Panc1 (cell line): ENCODE measurements at regions not wholly inside any gene's neighbourhood (a gene's known extent, or its start where the extent isn't known, plus 50 kb on each side); places are given as distances from the start of the nearest gene placed in this dataset.

Experiments used
- POLR2AphosphoS5 ChIP-seq: IDR thresholded peaks from 2 replicates; pipeline ENCODE4 v1.6.1; 2012; ENCODE audit warnings: mild to moderate bottlenecking, low read depth, low read length, moderate library complexity
- TCF7L2 ChIP-seq: IDR thresholded peaks from 2 replicates; pipeline ENCODE4 v1.6.1; 2011; ENCODE audit warnings: mild to moderate bottlenecking, low read depth, low read length, inconsistent platforms
- TF ChIP-seq, protein P1 (sequence below): fragments of 450-650 bp; IDR thresholded peaks from 2 replicates; pipeline ENCODE4 v1.5.1; 2017; ENCODE audit warnings: mild to moderate bottlenecking
- TF ChIP-seq, protein P2 (sequence below), 2 experiments: IDR thresholded peaks; 2 replicates each; pipeline ENCODE4 v1.6.1; 2011 to 2012; ENCODE audit warnings: low read depth in 2 of 2, control low read depth in 1 of 2, low read length in 1 of 2, mild to moderate bottlenecking in 1 of 2, moderate library complexity in 1 of 2; ENCODE audit not compliant: insufficient read depth in 1 of 2

DNA sequence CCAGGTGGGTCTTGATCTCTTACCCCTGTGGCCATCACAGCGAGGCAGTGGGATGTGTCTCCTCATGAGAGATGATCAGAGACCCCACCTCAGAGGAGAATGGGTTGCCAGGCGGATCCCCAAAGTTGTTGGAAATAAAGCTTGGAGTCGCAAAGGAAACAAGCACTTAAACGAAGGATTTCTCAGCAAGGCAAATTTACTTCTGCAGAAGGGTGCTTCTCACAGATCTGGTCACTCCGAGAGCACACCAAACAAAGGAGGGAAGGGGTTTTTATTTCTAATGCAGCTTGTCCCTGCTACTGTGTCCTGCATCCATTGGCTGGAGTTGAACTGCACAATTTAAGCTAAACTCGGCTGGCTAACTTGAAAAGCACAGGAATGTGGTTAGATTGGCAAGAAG lies 466.6 kb upstream of the EYS start:
- TF ChIP-seq, protein P1, sequence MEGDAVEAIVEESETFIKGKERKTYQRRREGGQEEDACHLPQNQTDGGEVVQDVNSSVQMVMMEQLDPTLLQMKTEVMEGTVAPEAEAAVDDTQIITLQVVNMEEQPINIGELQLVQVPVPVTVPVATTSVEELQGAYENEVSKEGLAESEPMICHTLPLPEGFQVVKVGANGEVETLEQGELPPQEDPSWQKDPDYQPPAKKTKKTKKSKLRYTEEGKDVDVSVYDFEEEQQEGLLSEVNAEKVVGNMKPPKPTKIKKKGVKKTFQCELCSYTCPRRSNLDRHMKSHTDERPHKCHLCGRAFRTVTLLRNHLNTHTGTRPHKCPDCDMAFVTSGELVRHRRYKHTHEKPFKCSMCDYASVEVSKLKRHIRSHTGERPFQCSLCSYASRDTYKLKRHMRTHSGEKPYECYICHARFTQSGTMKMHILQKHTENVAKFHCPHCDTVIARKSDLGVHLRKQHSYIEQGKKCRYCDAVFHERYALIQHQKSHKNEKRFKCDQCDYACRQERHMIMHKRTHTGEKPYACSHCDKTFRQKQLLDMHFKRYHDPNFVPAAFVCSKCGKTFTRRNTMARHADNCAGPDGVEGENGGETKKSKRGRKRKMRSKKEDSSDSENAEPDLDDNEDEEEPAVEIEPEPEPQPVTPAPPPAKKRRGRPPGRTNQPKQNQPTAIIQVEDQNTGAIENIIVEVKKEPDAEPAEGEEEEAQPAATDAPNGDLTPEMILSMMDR, result no peak
- TF ChIP-seq POLR2AphosphoS5 (no peak), TCF7L2 (no peak)
- TF ChIP-seq, protein P2, sequence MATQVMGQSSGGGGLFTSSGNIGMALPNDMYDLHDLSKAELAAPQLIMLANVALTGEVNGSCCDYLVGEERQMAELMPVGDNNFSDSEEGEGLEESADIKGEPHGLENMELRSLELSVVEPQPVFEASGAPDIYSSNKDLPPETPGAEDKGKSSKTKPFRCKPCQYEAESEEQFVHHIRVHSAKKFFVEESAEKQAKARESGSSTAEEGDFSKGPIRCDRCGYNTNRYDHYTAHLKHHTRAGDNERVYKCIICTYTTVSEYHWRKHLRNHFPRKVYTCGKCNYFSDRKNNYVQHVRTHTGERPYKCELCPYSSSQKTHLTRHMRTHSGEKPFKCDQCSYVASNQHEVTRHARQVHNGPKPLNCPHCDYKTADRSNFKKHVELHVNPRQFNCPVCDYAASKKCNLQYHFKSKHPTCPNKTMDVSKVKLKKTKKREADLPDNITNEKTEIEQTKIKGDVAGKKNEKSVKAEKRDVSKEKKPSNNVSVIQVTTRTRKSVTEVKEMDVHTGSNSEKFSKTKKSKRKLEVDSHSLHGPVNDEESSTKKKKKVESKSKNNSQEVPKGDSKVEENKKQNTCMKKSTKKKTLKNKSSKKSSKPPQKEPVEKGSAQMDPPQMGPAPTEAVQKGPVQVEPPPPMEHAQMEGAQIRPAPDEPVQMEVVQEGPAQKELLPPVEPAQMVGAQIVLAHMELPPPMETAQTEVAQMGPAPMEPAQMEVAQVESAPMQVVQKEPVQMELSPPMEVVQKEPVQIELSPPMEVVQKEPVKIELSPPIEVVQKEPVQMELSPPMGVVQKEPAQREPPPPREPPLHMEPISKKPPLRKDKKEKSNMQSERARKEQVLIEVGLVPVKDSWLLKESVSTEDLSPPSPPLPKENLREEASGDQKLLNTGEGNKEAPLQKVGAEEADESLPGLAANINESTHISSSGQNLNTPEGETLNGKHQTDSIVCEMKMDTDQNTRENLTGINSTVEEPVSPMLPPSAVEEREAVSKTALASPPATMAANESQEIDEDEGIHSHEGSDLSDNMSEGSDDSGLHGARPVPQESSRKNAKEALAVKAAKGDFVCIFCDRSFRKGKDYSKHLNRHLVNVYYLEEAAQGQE (IDR thresholded peaks at IDR 0.05; ENCODE audit: insufficient read depth in 1 of 2, low read depth in 2 of 2, low read length in 1 of 2), result no peak
